K562 (cell line): ENCODE measurements at regions not wholly inside any gene's neighbourhood (a gene's known extent, or its start where the extent isn't known, plus 50 kb on each side); places are given as distances from the start of the nearest gene placed in this dataset.

Experiments used
- ATAC-seq: fragments of 200-7000 bp; cut with Tn5 transposase; 3 replicates; pipeline ENCODE4 v1.9.1; 2020; ENCODE audit warnings: moderate library complexity
- BruUV-seq: library from RNA; stranded (reverse); fragments of 400-500 nt; replicated peaks from 2 replicates; lab custom pipeline; 2021; lab: Mats Ljungman, UMichigan
- CTCF ChIA-PET: fragments of 300-600 bp; formaldehyde crosslinking; extraction: SDS; loops from one replicate; lab custom pipeline; 2021; ENCODE audit warnings: low intra/inter-chr PET ratio; lab: Yijun Ruan, JAX
- POLR2A ChIA-PET: fragments of 300-600, 350-650 bp; sonication (Branson Sonifier 250); formaldehyde crosslinking; extraction: SDS; loops from one replicate; lab custom pipeline; 2021; ENCODE audit warnings: antibody characterized with exemption, inconsistent platforms; lab: Yijun Ruan, JAX
- DNase-seq, 4 experiments: peaks; one replicate each; pipeline versions ENCODE4 v3.0.0 to v3.0.0-alpha.2; 2011 to 2018; ENCODE audit warnings: low spot score in 3 of 4, mixed read lengths in 3 of 4; ENCODE audit errors: extremely low read depth in 1 of 4
- FAIRE-seq: peaks from 2 replicates; lab custom pipeline; 2011; peaks lifted over from hg19 to GRCh38; lab: Jason Lieb, UNC
- H2AFZ ChIP-seq: 2 replicates; pipeline ENCODE4 v1.6.0; 2011; ENCODE audit warnings: low read depth, low read length, control low read depth, inconsistent platforms
- H3K27ac ChIP-seq: fragments of 200-600 bp; 3 replicates; pipeline ENCODE4 v1.8.0; 2011; ENCODE audit warnings: low read depth, mild to moderate bottlenecking, control low read depth, inconsistent platforms, low read length, moderate library complexity, mixed read lengths; ENCODE audit errors: extremely low read depth
- H3K27me3 ChIP-seq, 2 experiments: fragments of 300-600 bp in 1 of 2; 2 replicates in 1 of 2; 3 replicates in 1 of 2; pipeline versions ENCODE4 v1.6.0 to v1.8.0; 2011; ENCODE audit warnings: inconsistent platforms in 2 of 2, low read length in 2 of 2, mild to moderate bottlenecking in 1 of 2, mixed read lengths in 1 of 2, moderate library complexity in 1 of 2; ENCODE audit not compliant: control insufficient read depth in 2 of 2, insufficient read depth in 2 of 2
- H3K36me3 ChIP-seq: fragments of 300-600 bp; 3 replicates; pipeline ENCODE4 v1.8.0; 2011; ENCODE audit warnings: mild to moderate bottlenecking, low read length, inconsistent platforms; ENCODE audit not compliant: control insufficient read depth, insufficient read depth
- H3K4me1 ChIP-seq, 2 experiments: fragments of 200-600 bp in 1 of 2; replicated peaks in 1 of 2; 2 replicates in 1 of 2; 3 replicates in 1 of 2; pipeline versions ENCODE4 v1.5.1 to v1.8.0; 2011; ENCODE audit warnings: inconsistent platforms in 2 of 2, low read length in 2 of 2, mild to moderate bottlenecking in 1 of 2, mixed read lengths in 1 of 2, moderate library complexity in 1 of 2; ENCODE audit not compliant: control insufficient read depth in 2 of 2, insufficient read depth in 2 of 2
- H3K4me2 ChIP-seq: 2 replicates; pipeline ENCODE4 v1.6.1; 2011; ENCODE audit warnings: low read length, control low read depth, inconsistent platforms, mixed read lengths; ENCODE audit not compliant: insufficient read depth
- H3K4me3 ChIP-seq: fragments of 200-600 bp; sonication (generic), shearing (Covaris generic); 2 replicates; pipeline ENCODE4 v1.5.1; 2016; ENCODE audit warnings: control low read depth, inconsistent platforms
- H3K79me2 ChIP-seq: fragments of 200-600 bp; 3 replicates; pipeline ENCODE4 v1.8.0; 2011; ENCODE audit warnings: low read length, inconsistent platforms; ENCODE audit not compliant: control insufficient read depth, insufficient read depth
- H3K9ac ChIP-seq, 2 experiments: 2 replicates each; pipeline versions ENCODE4 v1.6.0 to v1.6.1; 2011; ENCODE audit warnings: low read depth in 2 of 2, low read length in 2 of 2, control low read depth in 1 of 2, inconsistent platforms in 1 of 2, mild to moderate bottlenecking in 1 of 2, mixed read lengths in 1 of 2; ENCODE audit not compliant: insufficient read depth in 1 of 2
- H3K9me1 ChIP-seq: one replicate; pipeline ENCODE4 v1.6.0; 2011; ENCODE audit warnings: inconsistent platforms, mild to moderate bottlenecking, low read length, moderate library complexity; ENCODE audit not compliant: control insufficient read depth, insufficient read depth
- H3K9me3 ChIP-seq: replicated peaks from 2 replicates; pipeline ENCODE4 v1.5.1; 2011; ENCODE audit warnings: low read depth, low read length, inconsistent platforms; ENCODE audit not compliant: control insufficient read depth, insufficient read depth
- H4K20me1 ChIP-seq: replicated peaks from 2 replicates; pipeline ENCODE4 v1.6.1; 2011; ENCODE audit warnings: low read length, inconsistent platforms, mixed read lengths; ENCODE audit not compliant: control insufficient read depth, insufficient read depth
- ARID4B ChIP-seq: sonication (generic); formaldehyde crosslinking; IDR thresholded peaks from 2 replicates; pipeline ENCODE4 v1.8.0; 2022; ENCODE audit warnings: mild to moderate bottlenecking, missing genetic modification reagents
- FOS ChIP-seq: IDR thresholded peaks from 3 replicates; pipeline ENCODE4 v1.6.1; 2011; ENCODE audit not compliant: insufficient read length; ENCODE audit errors: extremely low read depth
- HCFC1 ChIP-seq: IDR thresholded peaks from 2 replicates; pipeline ENCODE4 v1.6.1; 2012; ENCODE audit warnings: low read depth, low read length, improper control_type of control experiment
- HMBOX1 ChIP-seq: sonication (generic); IDR thresholded peaks from 2 replicates; pipeline ENCODE4 v1.6.1; 2016
- MAFG ChIP-seq: fragments of 450-650 bp; conservative IDR thresholded peaks from 2 replicates; pipeline ENCODE4 v1.6.1; 2016; ENCODE audit warnings: missing genetic modification characterization, missing compliant biosample characterization
- PTTG1 ChIP-seq: fragments of 450-650 bp; IDR thresholded peaks from 2 replicates; pipeline ENCODE4 v1.6.1; 2016; ENCODE audit warnings: low read depth, mild to moderate bottlenecking, missing genetic modification characterization, missing compliant biosample characterization
- RB1 ChIP-seq: fragments of 450-650 bp; IDR thresholded peaks from 2 replicates; pipeline ENCODE4 v1.6.1; 2017; ENCODE audit warnings: low read depth, mild to moderate bottlenecking
- RBM15 ChIP-seq: fragments of 200-400 bp; formaldehyde crosslinking; IDR thresholded peaks from 2 replicates; pipeline ENCODE4 v1.6.1; 2018; ENCODE audit warnings: mild to moderate bottlenecking, low read length, moderate library complexity; ENCODE audit not compliant: insufficient read depth
- TCF7 ChIP-seq: sonication (generic); IDR thresholded peaks from 2 replicates; pipeline ENCODE4 v1.6.1; 2016; ENCODE audit warnings: antibody characterized with exemption, borderline replicate concordance
- TRIM24 ChIP-seq, 2 experiments: fragments of 450-650 bp; IDR thresholded peaks; 2 replicates each; pipeline ENCODE4 v1.6.1; 2016
- ZBED1 ChIP-seq: IDR thresholded peaks from 2 replicates; pipeline ENCODE4 v1.6.1; 2014
- ZNF12 ChIP-seq: sonication (generic); formaldehyde crosslinking; IDR thresholded peaks from 2 replicates; pipeline ENCODE4 v1.4.0; 2020; ENCODE audit warnings: mild to moderate bottlenecking, missing genetic modification reagents
- ZNF140 ChIP-seq: fragments of 250-450 bp; sonication (Bioruptor Pico); IDR thresholded peaks from 2 replicates; pipeline ENCODE4 v1.8.0; 2021; ENCODE audit warnings: moderate library complexity, mild to moderate bottlenecking, inconsistent platforms
- ZNF217 ChIP-seq: sonication (generic); formaldehyde crosslinking; IDR thresholded peaks from 2 replicates; pipeline ENCODE4 v1.8.0; 2022; ENCODE audit warnings: mild to moderate bottlenecking, missing genetic modification reagents
- ZNF41 ChIP-seq: fragments of 250-450 bp; sonication (Bioruptor Pico); conservative IDR thresholded peaks from 2 replicates; pipeline ENCODE4 v1.4.0; 2020; ENCODE audit warnings: mild to moderate bottlenecking
- ZNF561 ChIP-seq: fragments of 450-650 bp; formaldehyde crosslinking; conservative IDR thresholded peaks from 2 replicates; pipeline ENCODE4 v1.4.0; 2020; ENCODE audit warnings: mild to moderate bottlenecking, moderate library complexity
- in situ Hi-C: fragments of 300-500 bp; cut with MboI; formaldehyde crosslinking; loops from 4 replicates; pipeline ENCODE4 v1.15.0; 2018; ENCODE audit warnings: inconsistent platforms, mixed read lengths
- intact Hi-C: fragments of 100-400 bp; cut with micrococcal nuclease; formaldehyde crosslinking; loops from 2 replicates; pipeline ENCODE4 v1.14.2; 2022
- TF ChIP-seq, protein P1 (sequence below): fragments of 450-650 bp; formaldehyde crosslinking; IDR thresholded peaks from 2 replicates; pipeline ENCODE4 v1.4.0; 2020; ENCODE audit warnings: mild to moderate bottlenecking, moderate library complexity

GRCh38 chr5:3893527-3893926 is 297.9 kb downstream of the IRX1 start:
- H3K36me3 ChIP-seq: no peaks in the 10 kb centered on the region
- BruUV-seq: no TSS peak
- ChIA-PET POLR2A (no interaction called here), CTCF (no interaction called here)
- FAIRE-seq (no peak), ATAC-seq (no peak), DNase-seq (no peak)
- H3K27ac ChIP-seq: no peak overlapping the region
- no peak for TF ChIP-seq ZNF140 (CRISPR knock-in tag)
- no peak for TF ChIP-seq RBM15
- TF ChIP-seq, protein P1, sequence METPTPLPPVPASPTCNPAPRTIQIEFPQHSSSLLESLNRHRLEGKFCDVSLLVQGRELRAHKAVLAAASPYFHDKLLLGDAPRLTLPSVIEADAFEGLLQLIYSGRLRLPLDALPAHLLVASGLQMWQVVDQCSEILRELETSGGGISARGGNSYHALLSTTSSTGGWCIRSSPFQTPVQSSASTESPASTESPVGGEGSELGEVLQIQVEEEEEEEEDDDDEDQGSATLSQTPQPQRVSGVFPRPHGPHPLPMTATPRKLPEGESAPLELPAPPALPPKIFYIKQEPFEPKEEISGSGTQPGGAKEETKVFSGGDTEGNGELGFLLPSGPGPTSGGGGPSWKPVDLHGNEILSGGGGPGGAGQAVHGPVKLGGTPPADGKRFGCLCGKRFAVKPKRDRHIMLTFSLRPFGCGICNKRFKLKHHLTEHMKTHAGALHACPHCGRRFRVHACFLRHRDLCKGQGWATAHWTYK (CRISPR knock-in tag): no peak
- TF ChIP-seq MAFG: no peak
- TF ChIP-seq ZBED1: no peak
- no peak for TF ChIP-seq ZNF41 (CRISPR knock-in tag)
- TF ChIP-seq ARID4B: no peak
- TF ChIP-seq FOS: no peak
- no peak for TF ChIP-seq HCFC1
- TF ChIP-seq ZNF217 (CRISPR knock-in tag): no peak
- TF ChIP-seq TRIM24 (IDR thresholded peaks at IDR 0.05): no peak
- no peak for TF ChIP-seq ZNF561
- no peak for TF ChIP-seq ZNF12 (CRISPR knock-in tag)
- TF ChIP-seq HMBOX1: no peak
- TF ChIP-seq PTTG1 (tag): no peak
- TF ChIP-seq RB1: no peak
- TF ChIP-seq TCF7: no peak
- H4K20me1 ChIP-seq: no peaks in the 10 kb centered on the region
- H3K79me2 ChIP-seq: no peaks in the 10 kb centered on the region
- H3K9me3 ChIP-seq: no peaks in the 10 kb centered on the region
- in situ Hi-C loops: no loop called here
- intact Hi-C loops: no loop called here
- no peak overlapping the region for H3K4me2 ChIP-seq
- H3K4me1 ChIP-seq: no peaks in the 10 kb centered on the region
- H3K9ac ChIP-seq: no peak overlapping the region
- H3K27me3 ChIP-seq: no peaks in the 10 kb centered on the region
- no peak overlapping the region for H2AFZ ChIP-seq
- no peak overlapping the region for H3K4me3 ChIP-seq
- no peaks in the 10 kb centered on the region for H3K9me1 ChIP-seq
